ENCODE measurements at regions not wholly inside any gene's neighbourhood (a gene's known extent, or its start where the extent isn't known, plus 50 kb on each side); places are given as distances from the start of the nearest gene placed in this dataset.
"Not testable (repeated sequence)": the region's sequence is repeated elsewhere in the genome, so short reads cannot be mapped to it uniquely, and the experiment has no call there.

DNA sequence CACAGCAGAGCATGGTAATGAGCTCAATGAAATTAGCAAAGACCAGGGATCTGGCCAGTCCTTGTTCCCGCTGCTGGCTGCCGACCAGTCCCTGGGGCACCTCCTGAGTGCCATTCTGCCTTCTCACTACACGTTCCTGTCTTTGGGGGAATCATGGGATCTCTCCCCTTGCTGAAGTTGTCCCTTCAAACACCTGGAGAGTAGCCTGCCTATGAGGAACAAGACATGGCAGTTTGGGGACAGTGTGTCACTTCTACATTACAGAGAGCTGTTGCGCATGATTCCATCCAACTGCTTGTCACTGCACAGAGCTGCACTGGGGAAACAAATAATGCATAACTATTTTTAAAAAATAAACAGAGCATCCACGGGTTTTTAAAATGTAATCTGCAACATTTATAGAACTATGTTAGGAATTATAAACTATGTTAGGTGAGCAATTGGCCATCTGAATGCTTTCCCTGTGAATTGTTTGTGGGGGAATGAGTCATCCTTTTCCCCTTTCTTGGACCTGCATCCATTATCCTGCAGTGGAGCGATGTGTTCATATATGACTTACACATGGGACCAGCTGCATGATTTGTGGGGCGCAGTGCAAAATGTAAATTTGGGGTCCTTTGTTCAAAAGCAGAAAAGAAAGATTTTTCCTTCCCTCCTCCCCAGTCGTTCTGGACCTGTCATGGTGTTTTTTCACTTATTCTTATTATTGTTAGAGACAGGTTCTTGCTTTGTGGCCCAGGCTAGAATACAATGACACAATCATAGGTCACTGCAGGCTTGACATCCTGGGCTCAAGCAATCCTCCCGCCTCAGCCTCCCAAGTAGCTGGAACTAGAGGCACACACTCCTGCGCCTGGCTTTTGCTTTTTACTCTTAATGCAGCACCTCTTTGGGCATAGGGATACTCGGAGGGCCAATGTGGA, 115.0 kb upstream of the TBL1X start:
- DNase-seq (ENCODE audit: low read depth) = no peak

DNA sequence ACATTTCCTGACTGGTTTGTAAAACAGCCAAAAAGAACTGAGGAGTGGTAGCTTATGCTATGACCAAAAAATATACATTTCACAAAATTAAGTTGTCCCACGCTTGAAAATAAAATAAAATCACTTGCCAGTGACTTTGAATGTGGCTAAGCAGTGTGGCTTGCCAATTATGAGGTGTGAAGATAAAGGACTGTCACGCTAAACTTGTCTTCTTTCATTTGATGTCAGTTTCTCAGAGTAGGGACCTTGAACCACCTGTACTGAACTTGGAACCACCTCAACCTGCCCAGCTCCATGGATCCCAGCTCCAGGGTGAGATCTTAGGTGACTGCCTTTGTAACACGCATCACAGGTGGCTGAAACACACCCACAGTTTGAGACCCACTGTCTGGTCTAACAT, 113.7 kb upstream of the TBL1X start:
- no peak for DNase-seq (ENCODE audit: low read depth)

DNA sequence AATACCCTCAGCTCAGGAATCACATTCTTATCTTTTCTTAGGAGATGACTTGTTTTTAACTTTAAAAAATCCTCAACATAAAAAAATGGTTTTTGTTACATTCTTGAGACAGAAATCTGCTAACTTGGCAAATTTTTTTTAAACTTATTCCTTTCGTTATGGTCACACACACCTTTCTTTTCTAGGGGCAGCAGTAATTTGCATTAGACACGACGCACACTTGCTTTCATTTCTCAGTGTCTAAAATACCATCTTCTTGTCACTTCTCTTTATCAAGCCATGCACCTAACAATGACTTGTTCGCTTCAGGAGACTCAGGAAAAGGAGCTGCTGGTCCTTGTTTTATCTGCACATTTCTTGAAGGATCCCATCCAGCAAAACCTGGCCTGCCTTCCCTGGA, 112.6 kb upstream of the TBL1X start:
- no peak for DNase-seq (ENCODE audit: low read depth)

DNA sequence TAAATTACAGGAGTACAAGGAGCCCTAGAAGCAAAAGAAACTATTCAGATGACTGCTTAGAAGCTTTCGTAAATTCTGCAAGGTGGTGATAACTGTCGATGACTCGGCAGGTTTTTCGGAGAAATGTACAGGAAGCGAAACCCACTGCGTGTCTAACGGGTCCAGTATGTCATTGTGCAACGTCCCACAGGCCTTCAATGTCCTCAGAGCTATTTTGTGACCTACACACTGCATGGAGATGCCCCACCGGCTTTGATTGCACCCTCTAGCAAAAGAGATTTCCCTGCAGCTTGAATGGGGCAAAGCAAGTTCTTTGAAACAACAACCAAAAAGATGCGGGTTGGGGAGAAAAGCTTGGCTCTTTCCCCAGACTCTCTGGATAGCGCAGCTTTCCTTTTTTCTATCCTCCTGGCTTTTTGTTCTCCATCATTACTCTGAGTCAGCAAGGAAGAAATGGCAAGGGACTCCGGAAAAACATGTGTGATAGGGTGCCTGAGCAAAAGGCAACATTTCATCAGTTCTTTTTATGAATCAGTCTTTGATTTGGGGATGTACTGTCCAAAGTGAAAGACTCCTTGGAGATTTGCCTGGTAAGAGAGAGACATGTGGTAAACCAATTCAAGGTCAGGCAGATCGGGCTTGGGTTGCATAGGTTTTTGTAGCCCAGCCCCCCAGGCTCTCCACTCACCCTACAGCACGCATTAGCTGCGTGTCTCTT, 112.0 kb upstream of the TBL1X start:
- no peak for DNase-seq (ENCODE audit: low read depth)

DNA sequence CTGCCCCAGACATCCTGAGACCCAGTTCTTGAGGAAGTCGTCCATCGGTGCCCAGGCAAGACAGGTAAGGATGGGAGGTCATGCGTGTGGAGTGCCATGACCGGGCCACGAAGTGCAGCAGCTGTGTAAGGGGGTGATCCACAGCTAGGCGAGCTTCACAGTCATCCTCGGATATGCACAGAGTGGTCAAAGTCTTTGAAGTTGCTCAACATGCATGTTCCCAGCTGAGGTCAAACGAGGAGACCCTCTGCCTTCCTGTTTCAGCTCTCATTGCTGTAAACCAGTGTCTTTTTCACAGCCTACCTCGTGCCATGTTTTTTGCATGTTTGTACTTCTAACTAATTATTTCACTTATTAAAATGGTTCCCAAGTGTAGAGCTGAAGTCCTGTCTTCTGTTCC, 109.9 kb upstream of the TBL1X start:
- no peak for DNase-seq (ENCODE audit: low read depth)

DNA sequence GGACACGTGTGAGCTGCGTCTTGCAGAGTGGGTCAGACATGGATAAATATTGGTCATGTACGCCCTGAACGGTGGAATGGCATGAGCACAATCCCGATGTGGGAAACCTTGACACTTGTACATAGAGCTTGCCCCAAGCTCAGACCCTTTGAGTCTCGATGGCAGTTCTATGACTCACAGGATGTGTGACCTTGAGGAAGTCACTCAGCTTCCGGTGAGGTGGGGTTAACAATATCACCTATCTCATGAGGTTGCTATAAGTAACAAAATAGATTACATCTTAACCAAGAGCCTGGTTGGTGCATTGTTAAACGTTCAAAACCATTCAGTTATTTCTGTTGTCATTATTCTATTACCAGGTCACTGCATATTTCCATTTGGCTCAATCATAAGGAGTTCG, 109.1 kb upstream of the TBL1X start:
- no peak for DNase-seq (ENCODE audit: low read depth)

DNA sequence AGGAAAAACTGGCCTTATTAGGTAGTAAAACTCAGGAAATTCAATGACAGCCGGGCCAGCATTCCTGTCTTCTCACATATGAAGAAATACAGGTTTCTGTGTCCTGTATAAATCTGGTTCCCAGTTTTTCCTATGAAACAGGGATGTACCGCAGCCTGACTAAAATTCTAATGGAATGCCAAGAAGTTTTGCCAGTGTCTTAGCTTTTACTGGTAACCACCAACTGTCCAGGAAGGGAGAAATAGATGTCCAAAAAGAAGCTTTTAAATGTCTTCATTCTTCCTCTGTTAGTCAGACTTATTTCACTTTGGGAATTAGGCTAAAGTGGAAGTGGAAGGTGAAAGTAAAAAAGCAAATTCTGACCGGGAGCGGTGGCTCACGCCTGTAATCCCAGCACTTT, 108.0 kb upstream of the TBL1X start:
- DNase-seq (ENCODE audit: low read depth) = no peak

DNA sequence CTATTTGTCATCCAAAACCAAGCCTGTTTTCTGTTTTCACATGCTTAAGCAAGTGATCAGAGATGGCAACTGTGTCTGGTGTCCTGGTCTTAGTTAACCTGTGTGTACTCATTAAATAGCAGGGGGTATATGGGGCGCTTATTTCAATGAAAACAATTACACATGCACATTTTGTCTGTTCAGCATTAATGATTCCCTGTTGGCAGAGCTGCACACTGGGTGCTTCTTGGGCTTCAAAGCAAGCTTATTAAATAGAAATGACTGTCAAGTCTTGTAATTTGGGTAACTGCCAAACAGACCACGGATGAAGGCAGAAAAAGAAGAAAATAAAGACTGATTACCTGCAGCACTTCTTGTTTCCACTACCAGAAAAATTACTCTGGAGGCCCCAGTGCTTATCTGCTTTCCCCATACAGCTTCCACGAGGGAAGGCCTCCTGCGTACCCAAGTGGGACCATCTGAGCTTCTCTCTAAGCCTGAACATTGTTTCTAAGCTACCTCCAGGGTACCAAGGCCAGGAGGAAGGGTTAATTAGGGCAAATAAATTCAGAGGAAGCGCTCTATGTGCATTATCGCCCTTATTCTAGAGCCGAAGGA, 107.2 kb upstream of the TBL1X start:
- no peak for DNase-seq (ENCODE audit: low read depth)

DNA sequence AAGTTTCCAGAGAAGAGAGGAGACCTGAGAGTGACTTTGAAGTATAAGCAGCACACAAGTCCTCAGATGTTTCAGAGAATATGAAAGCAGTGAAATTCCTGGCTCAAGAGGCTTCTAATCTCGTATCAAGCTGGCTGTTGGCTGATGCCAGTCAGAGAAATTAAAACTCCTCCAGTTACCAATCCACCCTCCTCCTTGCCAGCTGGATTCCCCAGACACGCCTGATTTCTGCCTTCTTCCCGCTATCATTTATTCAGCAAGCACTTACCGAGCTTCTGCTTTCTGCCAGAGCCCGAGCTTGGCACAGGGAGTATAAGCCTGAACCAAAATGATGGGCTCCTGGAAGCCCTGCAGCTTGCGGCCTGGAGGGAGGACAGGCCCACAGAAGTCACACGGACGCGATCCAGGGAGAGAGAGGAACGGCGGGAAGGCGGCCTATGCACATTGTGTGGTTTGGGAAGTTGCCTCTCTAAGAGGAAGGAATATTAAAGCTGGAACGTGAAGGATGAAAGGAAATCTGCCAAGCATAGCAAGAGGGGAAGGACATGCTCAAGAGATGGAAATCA, 102.4 kb upstream of the TBL1X start:
- no peak for DNase-seq (ENCODE audit: low read depth)

DNA sequence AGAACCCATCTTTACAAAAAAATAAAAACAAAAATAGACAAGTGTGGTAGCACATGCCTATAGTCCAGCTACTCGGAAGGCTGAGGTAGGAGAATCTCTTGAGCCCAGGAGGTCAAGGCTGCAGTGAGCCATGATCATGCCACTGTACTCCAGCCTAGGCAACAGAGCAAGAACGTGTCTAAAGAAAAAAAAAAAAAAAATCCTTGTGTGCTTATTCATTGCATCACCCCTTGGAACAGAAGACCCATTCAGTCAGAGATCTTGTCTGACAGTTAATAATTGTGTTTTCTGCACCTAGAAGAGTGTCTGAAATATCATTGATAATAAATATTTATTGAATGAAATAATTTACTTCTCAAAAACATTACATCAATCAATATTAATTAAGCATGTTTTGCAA, 97.4 kb upstream of the TBL1X start:
- DNase-seq (ENCODE audit: low read depth) = no peak

DNA sequence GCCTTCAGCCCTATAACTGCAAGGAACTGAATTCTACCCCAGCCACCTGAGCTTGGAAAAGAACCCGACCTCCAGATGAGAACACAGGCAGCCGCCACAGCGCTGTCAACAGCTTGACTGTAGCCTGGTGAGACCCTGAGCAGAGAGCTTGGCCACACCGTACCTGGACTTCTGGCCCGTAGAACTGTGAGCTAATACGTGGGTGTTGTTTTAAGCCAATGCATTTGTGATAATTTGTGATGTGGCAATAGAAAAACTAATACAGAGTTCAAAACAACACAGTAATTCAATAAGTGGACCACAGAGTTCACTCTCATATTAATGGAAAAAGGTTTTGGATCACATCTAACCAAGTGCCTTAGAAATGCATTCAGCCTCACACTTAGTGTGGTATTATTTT, 96.6 kb upstream of the TBL1X start:
- no peak for DNase-seq (ENCODE audit: low read depth)

DNA sequence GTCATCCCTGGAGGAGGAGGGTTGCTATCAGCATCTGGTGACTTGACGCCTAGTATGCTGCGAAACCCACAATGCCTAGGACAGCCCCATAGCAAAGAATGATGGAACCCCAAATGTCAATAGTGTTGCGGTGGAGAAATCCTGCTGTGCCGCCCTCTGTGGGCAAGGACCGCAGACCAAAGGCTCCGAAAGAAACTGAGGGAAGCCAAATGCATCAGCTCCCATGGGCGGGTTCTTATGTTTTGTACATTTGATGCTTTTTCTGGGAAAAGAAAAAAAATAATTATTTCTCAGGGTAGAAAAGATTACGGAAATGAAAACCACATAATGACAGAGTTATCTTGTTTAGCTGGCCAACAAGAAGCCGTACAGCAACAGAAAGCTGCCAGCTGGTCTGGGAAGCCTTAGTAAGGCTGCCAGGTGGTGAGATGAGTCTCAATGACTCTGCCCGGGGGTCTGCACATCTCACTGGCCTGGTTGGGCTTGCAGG, 95.0 kb upstream of the TBL1X start:
- no peak for DNase-seq (ENCODE audit: low read depth)

DNA sequence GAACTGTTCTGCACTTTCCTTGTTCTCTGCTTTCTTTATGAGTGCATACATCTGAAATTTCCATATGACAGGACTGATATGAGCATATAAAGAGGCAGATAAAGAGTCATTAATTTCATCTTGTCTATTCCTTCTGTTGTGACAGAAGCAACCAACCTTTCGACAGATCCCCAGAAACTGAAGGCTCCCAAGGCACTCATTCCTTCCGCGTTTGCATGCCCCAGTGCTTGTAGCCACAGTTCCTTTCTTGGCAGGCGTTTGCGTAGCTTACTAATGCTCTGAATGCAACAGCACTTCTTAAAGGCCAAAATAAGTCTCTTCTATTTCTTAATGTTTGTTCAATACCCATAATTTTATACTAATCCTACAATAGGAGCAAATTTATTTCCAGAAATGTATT, 94.0 kb upstream of the TBL1X start:
- DNase-seq (ENCODE audit: low read depth) = no peak

DNA sequence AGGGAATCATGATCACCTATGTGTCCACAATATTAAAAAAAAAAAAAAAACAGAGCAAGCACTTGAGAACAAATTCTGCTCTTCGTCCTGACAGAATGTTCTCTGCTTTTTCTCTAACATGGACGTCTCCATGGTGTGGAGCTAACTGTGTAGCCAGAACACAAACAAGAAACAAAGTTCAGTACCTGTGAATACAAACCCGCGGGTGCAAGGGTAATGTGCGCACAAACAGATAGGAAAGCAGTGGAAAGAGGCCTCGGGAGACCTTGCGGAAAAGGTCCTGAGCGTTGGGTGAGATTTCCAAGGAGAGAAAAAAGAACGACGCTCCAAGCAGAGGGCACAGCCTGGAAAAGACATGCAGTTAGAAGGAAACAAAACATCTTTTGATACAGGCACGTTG, 92.0 kb upstream of the TBL1X start:
- no peak for DNase-seq (ENCODE audit: low read depth)

DNA sequence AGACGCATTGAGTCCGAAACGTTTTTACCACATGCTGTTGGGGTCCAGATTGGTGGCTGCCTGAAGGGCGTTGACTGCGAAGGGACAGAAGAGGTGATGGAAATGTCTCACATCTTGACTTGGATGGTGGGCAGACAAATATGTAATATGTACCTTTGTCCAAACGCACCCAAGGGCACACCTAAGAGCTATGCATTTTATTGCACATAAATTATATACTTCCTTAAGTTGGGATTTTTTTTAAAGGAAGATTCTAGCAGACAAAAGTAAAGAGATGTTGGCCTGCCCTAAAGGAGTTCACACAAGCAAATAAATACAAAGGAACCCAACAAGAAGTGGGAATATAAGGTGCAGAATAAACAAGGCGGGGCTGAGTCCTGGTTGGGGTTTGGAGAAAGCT, 91.1 kb upstream of the TBL1X start:
- DNase-seq (ENCODE audit: low read depth) = no peak

DNA sequence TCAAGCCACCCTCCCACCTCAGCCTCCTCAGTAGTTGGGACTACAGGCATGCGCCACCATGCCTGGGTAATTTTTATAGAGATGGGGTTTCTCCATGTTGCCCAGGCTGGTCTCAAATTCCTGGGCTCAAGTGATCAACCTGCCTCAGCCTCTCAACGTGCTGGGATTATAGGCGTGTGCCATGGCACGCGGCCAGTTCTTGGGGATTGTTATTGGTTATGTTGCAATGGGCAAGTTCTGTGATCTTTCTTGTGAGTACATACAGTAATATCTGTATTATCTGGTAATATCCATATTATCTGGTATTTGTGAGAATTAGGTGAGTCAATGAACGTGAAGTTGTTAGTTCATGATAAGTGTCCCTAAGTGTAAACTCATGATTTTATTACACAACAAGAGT, 90.3 kb upstream of the TBL1X start:
- no peak for DNase-seq (ENCODE audit: low read depth)

DNA sequence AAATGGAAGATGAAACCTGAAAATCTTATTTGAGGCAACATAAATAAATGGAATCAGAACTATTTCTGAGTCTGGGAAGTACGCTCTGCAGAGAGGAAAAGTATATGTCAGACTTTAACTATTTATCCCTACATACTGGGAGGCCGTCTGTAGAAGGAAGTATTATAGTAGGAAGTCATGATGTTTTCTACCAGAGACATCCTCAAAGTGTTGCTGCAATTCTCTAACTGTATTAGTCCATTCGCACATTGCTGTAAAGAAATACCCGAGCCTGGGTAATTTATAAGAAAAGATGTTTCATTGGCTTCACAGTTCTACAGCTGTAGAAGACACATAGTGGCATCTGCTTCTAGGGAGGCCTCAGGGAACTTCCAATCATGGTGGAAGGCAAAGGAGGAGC, 88.7 kb upstream of the TBL1X start:
- DNase-seq (ENCODE audit: low read depth) = no peak

DNA sequence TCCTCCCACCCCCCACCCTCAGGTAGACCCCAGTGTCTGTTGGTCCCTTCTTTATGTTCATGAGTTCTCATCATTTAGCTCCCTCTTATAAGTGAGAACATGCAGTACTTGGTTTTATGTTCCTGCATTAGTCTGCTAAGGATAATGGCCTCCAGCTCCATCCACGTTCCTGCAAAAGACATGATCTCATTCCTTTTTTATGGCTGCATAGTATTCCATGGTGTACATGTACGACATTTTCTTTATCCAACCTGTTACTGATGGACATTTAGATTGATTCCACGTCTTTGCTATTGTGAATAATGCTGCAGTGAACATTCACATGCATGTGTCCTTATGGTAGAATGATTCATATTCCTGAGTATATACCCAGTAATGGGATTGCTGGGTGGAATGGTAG, 87.6 kb upstream of the TBL1X start:
- not testable (repeated sequence) for DNase-seq (ENCODE audit: low read depth)

DNA sequence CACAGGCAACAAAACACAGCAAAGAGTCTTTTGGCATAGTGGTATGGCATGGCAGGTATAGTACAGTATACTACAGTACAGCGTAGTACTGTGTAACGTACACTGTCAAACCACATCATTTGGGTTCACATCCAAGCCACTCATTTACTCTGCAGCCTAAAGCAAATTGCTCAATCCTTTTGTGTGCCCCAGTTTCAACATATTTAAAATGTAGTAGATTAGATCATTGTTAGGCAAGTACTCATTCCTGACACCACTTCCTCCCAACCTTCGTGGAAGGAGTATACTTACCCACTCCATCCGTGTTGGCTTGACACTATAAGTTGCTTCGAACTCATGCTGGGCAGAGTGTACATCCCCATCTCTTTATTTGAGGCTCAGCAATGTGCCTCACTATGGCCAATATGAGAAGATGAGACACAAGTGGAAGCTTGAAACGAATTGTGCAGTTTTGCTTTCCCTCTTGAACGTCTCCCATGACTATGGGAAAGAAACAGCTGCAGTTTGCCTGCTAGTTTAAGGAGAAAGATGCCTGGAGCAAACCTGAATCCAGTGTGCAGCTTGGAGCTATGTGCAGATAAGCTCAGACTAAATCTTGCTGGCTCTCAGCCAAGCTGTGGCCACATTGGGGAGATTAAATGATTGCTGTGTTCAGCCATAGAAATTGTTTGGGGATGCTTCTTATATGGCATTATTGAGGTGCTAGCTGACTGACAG, 85.7 kb upstream of the TBL1X start:
- DNase-seq (ENCODE audit: low read depth) = no peak

DNA sequence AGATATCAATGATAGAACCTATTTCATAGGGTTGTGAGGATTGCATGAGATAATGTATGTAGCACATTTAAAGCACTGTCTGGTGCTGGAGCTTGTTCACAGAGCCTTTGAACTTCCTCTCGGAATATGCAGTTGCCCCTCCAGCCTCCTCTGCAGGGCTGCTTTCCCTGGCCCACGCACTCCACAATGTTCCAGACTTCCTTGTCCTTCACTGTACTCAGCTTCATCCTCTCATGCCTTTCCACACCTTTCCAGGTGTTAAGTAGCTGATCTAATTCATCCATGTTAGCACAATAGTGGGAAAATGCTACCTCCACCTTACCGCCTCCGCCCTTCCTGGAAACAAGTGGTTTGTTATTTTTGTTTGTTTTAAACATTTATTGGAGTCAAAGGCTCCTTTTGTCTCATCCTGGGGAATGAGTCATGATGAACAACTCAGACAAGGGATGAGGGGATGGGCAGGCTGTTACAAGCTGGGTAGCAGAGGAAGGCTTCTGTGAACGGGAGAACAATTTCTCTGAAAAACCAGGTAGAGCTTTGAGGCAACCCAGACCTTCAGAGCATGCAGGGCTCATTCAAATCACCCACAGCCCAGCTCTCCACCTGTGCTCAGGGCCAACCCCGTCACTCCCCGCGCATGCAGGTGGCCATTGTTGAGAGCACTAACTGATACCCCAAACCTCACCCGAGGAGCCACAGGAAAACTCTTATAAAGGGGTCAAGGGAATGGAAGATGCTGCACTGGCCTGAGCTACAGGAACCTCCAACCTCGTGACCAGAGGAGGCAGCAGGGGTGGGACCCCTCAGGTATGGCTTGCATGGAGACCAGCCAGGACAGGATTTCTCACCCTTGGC, 84.9 kb upstream of the TBL1X start:
- no peak for DNase-seq (ENCODE audit: low read depth)

DNA sequence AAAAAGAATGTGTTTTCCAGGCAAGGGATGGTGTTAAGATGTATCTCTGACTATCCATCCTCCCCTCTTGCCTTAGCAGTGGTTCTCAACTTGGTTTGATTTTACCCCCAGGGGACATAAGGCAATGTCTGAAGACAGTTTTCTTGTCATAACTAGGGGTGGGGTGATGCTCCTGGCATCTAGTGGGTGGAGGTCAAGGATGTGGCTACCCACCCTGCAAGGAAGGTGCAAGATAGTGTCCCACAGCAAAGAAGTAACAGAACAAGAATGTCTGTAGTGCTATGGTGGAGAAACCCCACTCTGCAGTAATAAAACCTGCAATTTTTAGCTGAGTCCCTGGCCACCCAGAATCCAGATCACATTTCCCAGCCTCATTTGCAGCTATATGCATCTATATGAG, 81.2 kb upstream of the TBL1X start:
- DNase-seq (ENCODE audit: low read depth) = no peak

Data from activated T-helper 1 cell treated with Interleukin-2 at 50 U/mL for 16 hours (primary cell).